Neural progenitor cell (in vitro differentiated cells): ENCODE measurements at regions not wholly inside any gene's neighbourhood (a gene's known extent, or its start where the extent isn't known, plus 50 kb on each side); places are given as distances from the start of the nearest gene placed in this dataset.

Source experiments
- EZH2 ChIP-seq: fragments of 200-600 bp; sonication (generic); IDR thresholded peaks from 2 replicates; pipeline ENCODE4 v1.6.1; 2017; ENCODE audit warnings: antibody characterized with exemption, mild to moderate bottlenecking, moderate library complexity
- EZH2phosphoT487 ChIP-seq: fragments of 200-600 bp; sonication (generic); IDR thresholded peaks from 2 replicates; pipeline ENCODE4 v1.6.1; 2017; ENCODE audit warnings: antibody characterized with exemption
- TF ChIP-seq, protein P1 (sequence below): fragments of 200-600 bp; sonication (generic); IDR thresholded peaks from 2 replicates; pipeline ENCODE4 v1.5.1; 2017; ENCODE audit warnings: antibody characterized with exemption, mild to moderate bottlenecking

DNA sequence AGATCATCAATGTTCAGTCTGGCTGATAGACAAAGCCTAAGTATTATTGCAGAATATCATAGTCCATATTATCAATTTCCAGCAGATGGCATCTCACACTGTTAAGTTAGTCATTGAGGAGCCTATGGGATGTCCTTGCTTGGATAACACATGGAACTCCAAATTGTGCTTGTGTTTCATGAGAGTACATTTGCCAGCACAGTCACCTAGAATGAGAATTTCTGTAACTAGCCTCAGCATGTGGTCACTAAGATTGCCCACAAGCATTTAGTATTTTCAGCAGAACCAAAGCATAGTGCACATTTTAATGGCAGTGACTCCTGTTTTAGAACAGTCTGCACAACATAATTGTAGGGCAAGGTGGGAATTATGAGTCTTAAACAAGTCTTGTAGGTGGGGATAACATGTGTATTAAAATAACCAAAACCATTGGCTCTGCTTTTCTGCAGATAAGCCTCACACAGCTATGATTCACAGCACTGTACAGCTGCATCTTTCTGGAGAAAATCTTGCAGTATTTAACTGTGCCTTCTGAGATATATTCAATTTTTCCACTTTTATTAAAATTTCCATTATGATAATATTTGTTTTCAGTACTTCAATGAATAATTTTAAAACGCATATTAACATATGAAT lies 882.8 kb upstream of the SOX9 start:
- TF ChIP-seq, protein P1, sequence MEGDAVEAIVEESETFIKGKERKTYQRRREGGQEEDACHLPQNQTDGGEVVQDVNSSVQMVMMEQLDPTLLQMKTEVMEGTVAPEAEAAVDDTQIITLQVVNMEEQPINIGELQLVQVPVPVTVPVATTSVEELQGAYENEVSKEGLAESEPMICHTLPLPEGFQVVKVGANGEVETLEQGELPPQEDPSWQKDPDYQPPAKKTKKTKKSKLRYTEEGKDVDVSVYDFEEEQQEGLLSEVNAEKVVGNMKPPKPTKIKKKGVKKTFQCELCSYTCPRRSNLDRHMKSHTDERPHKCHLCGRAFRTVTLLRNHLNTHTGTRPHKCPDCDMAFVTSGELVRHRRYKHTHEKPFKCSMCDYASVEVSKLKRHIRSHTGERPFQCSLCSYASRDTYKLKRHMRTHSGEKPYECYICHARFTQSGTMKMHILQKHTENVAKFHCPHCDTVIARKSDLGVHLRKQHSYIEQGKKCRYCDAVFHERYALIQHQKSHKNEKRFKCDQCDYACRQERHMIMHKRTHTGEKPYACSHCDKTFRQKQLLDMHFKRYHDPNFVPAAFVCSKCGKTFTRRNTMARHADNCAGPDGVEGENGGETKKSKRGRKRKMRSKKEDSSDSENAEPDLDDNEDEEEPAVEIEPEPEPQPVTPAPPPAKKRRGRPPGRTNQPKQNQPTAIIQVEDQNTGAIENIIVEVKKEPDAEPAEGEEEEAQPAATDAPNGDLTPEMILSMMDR: no peak
- TF ChIP-seq EZH2: no peak
- TF ChIP-seq EZH2phosphoT487: no peak
